T-cell (primary cell): ENCODE measurements at regions not wholly inside any gene's neighbourhood (a gene's known extent, or its start where the extent isn't known, plus 50 kb on each side); places are given as distances from the start of the nearest gene placed in this dataset.

Source experiments
- ATAC-seq, 4 experiments: fragments of 200-7000 bp in 3 of 4; fragments of 150-1000 bp in 1 of 4; cut with Tn5 transposase; replicated peaks in 1 of 4; 1 replicate in 3 of 4; 2 replicates in 1 of 4; pipeline ENCODE4 v1.10.0; 2021; ENCODE audit warnings: moderate library complexity in 3 of 4, mild to moderate bottlenecking in 2 of 4, moderate number of reproducible peaks in 1 of 4
- CTCF ChIA-PET, 2 donors: fragments of 300-600 bp; sonication (Branson Sonifier 250); formaldehyde crosslinking; loops; one replicate each; lab custom pipeline; 2022; ENCODE audit warnings: antibody characterized with exemption in 2 of 2; lab: Charles Lee
- POLR2A ChIA-PET, 2 donors: fragments of 300-600 bp; sonication (Branson Sonifier 250); formaldehyde crosslinking; loops; one replicate each; lab custom pipeline; 2022; ENCODE audit warnings: antibody characterized with exemption in 2 of 2; lab: Charles Lee
- DNase-seq, 35 experiments: peaks; one replicate each; pipeline versions ENCODE4 v3.0.0 to v3.0.0-alpha.2; 2013 to 2023
- H3K27ac ChIP-seq: one replicate; pipeline ENCODE4 v1.5.1; 2013; ENCODE audit warnings: low read length
- H3K27me3 ChIP-seq, 2 experiments: replicated peaks in 1 of 2; 1 replicate in 1 of 2; 2 replicates in 1 of 2; pipeline versions ENCODE4 v1.6.1 to v1.7.0; 2013; ENCODE audit warnings: low read length in 1 of 2, mixed read lengths in 1 of 2; ENCODE audit not compliant: control insufficient read depth in 2 of 2, insufficient read depth in 2 of 2; ENCODE audit errors: extremely low read depth in 1 of 2
- H3K36me3 ChIP-seq, 2 donors: 1 replicate in 1 of 2; 2 replicates in 1 of 2; pipeline versions ENCODE4 v1.6.1 to v1.7.0; 2013; ENCODE audit warnings: low read length in 1 of 2; ENCODE audit not compliant: control insufficient read depth in 2 of 2, insufficient read depth in 1 of 2; ENCODE audit errors: extremely low read depth in 1 of 2
- H3K4me1 ChIP-seq, 2 experiments: 1 replicate in 1 of 2; 2 replicates in 1 of 2; pipeline versions ENCODE4 v1.6.1 to v1.7.0; 2013; ENCODE audit warnings: low read length in 2 of 2, mixed read lengths in 1 of 2; ENCODE audit not compliant: insufficient read depth in 2 of 2, control insufficient read depth in 1 of 2; ENCODE audit errors: extremely low read depth in 1 of 2
- H3K4me3 ChIP-seq, 2 donors: 1 replicate in 1 of 2; 2 replicates in 1 of 2; pipeline versions ENCODE4 v1.5.1 to v1.7.0; 2013; ENCODE audit warnings: mild to moderate bottlenecking in 2 of 2, low read length in 1 of 2, moderate library complexity in 1 of 2; ENCODE audit not compliant: control insufficient read depth in 1 of 2; ENCODE audit errors: extremely low read depth in 1 of 2
- H3K9me3 ChIP-seq: 2 replicates; pipeline ENCODE4 v1.7.0; 2013
- H3K27ac Mint-ChIP-seq, 2 donors: one replicate each; pipeline ENCODE4 v1.8.0; 2020 to 2021; ENCODE audit warnings: mild to moderate bottlenecking in 2 of 2, mixed read lengths in 2 of 2
- H3K27me3 Mint-ChIP-seq, 2 donors: one replicate each; pipeline ENCODE4 v1.8.0; 2021 to 2022; ENCODE audit warnings: mixed read lengths in 2 of 2
- H3K36me3 Mint-ChIP-seq: one replicate; pipeline ENCODE4 v1.8.0; 2021; ENCODE audit warnings: mixed read lengths
- H3K4me1 Mint-ChIP-seq, 3 donors: one replicate each; pipeline ENCODE4 v1.8.0; 2020 to 2022; ENCODE audit warnings: mixed read lengths in 3 of 3, mild to moderate bottlenecking in 1 of 3
- H3K4me3 Mint-ChIP-seq, 3 donors: one replicate each; pipeline ENCODE4 v1.8.0; 2020 to 2022; ENCODE audit warnings: mild to moderate bottlenecking in 3 of 3, mixed read lengths in 3 of 3, moderate library complexity in 3 of 3
- H3K9me3 Mint-ChIP-seq, 3 donors: one replicate each; pipeline ENCODE4 v1.8.0; 2020 to 2022; ENCODE audit warnings: mixed read lengths in 3 of 3
- WGBS: methylation state at CpG from one replicate; pipeline ENCODE4 v1.1.5; 2013; ENCODE audit warnings: missing lambda C conversion rate; ENCODE audit not compliant: insufficient coverage; 5-methylcytosine and 5-hydroxymethylcytosine counted together

GRCh38 chr5:136780518-136780917 lies 415.2 kb upstream of the TRPC7 start:
- Mint-ChIP-seq H3K36me3 (no peaks in the 10 kb centered on the region), H3K9me3 (peaks cover 0 to 11% (median 5%) of the 10 kb centered on the region in 3 donors), H3K4me1 (no peaks in the 10 kb centered on the region), H3K4me3 (no peak overlapping the region), H3K27me3 (peaks cover 0 to 5% of the 10 kb centered on the region in 2 donors), H3K27ac (no peak overlapping the region)
- Histone ChIP-seq H3K9me3 (no peaks in the 10 kb centered on the region), H3K27ac (no peak overlapping the region), H3K36me3 (no peaks in the 10 kb centered on the region), H3K4me1 (no peaks in the 10 kb centered on the region), H3K4me3 (no peak overlapping the region), H3K27me3 (no peaks in the 10 kb centered on the region)
- POLR2A ChIA-PET: no interaction called here
- DNase-seq: no peak
- no peak for ATAC-seq
- CTCF ChIA-PET: no interaction called here
- no CpG with 5 or more reads among the region's 2 CpGs for WGBS

GRCh38 chr5:136776022-136776927 lies 410.9 kb upstream of the TRPC7 start:
- H3K27me3 ChIP-seq: no peaks in the 10 kb centered on the region
- H3K4me1 ChIP-seq: no peaks in the 10 kb centered on the region
- DNase-seq: no peak
- H3K9me3 ChIP-seq: no peaks in the 10 kb centered on the region
- Mint-ChIP-seq H3K9me3 (peaks cover 0 to 7% (median 0%) of the 10 kb centered on the region in 3 donors), H3K4me3 (no peak overlapping the region), H3K27ac (no peak overlapping the region), H3K4me1 (no peaks in the 10 kb centered on the region), H3K27me3 (no peaks in the 10 kb centered on the region), H3K36me3 (no peaks in the 10 kb centered on the region)
- ATAC-seq: no peak
- ChIA-PET CTCF (no interaction called here), POLR2A (no interaction called here)
- no peaks in the 10 kb centered on the region for H3K36me3 ChIP-seq
- WGBS: 39% methylated on average over 2 of the region's 4 CpGs
- H3K4me3 ChIP-seq: no peak overlapping the region
- no peak overlapping the region for H3K27ac ChIP-seq

GRCh38 chr5:136772491-136772890 lies 407.1 kb upstream of the TRPC7 start:
- Mint-ChIP-seq H3K4me3 (no peak overlapping the region), H3K4me1 (no peaks in the 10 kb centered on the region), H3K9me3 (peaks cover 0 to 7% (median 4%) of the 10 kb centered on the region in 3 donors), H3K27me3 (peaks cover 0 to 5% of the 10 kb centered on the region in 2 donors), H3K27ac (no peak overlapping the region), H3K36me3 (no peaks in the 10 kb centered on the region)
- no CpG with 5 or more reads among the region's 1 CpG for WGBS
- POLR2A ChIA-PET: no interaction called here
- ATAC-seq (no peak), DNase-seq (no peak)
- Histone ChIP-seq H3K36me3 (no peaks in the 10 kb centered on the region), H3K9me3 (no peaks in the 10 kb centered on the region), H3K4me1 (no peaks in the 10 kb centered on the region), H3K4me3 (no peak overlapping the region), H3K27ac (no peak overlapping the region), H3K27me3 (peaks cover 0 to 5% of the 10 kb centered on the region in 2 experiments)
- CTCF ChIA-PET: interaction anchor here in 1 of 2 donors (0.8 kb wide), 1 partner anchor 376 kb away, joined by 3 read pairs; no protein-coding TSS in a partner anchor

GRCh38 chr5:136769900-136770684 lies 404.7 kb upstream of the TRPC7 start:
- peak in 8 of 35 experiments; percentile 0 to 33 (median 4) for DNase-seq
- H3K27ac Mint-ChIP-seq: no peak overlapping the region
- H3K36me3 Mint-ChIP-seq: no peaks in the 10 kb centered on the region
- ChIA-PET CTCF (no interaction called here), POLR2A (no interaction called here)
- no peaks in the 10 kb centered on the region for H3K4me1 Mint-ChIP-seq
- H3K27me3 Mint-ChIP-seq: peaks cover 0 to 5% of the 10 kb centered on the region in 2 donors
- Histone ChIP-seq H3K27me3 (peaks cover 0 to 5% of the 10 kb centered on the region in 2 experiments), H3K4me3 (no peak overlapping the region), H3K4me1 (no peaks in the 10 kb centered on the region), H3K9me3 (no peaks in the 10 kb centered on the region), H3K36me3 (no peaks in the 10 kb centered on the region), H3K27ac (no peak overlapping the region)
- H3K9me3 Mint-ChIP-seq: peaks cover 0 to 4% (median 0%) of the 10 kb centered on the region in 3 donors
- 42% methylated on average over 11 of the region's 11 CpGs for WGBS
- peak in 1 of 4 experiments; percentile 37 for ATAC-seq
- no peak overlapping the region for H3K4me3 Mint-ChIP-seq

GRCh38 chr5:136769093-136769492 lies 403.7 kb upstream of the TRPC7 start:
- no peak for ATAC-seq
- WGBS: 58% methylated on average over 2 of the region's 4 CpGs
- CTCF ChIA-PET: interaction anchor here in 1 of 2 donors (0.8 kb wide), 1 partner anchor 19 kb away, joined by 3 read pairs; no protein-coding TSS in a partner anchor

GRCh38 chr5:136768457-136768856 lies 403.1 kb upstream of the TRPC7 start:
- Histone ChIP-seq H3K9me3 (no peaks in the 10 kb centered on the region), H3K4me3 (no peak overlapping the region), H3K27ac (no peak overlapping the region), H3K27me3 (peaks cover 0 to 5% of the 10 kb centered on the region in 2 experiments), H3K4me1 (no peaks in the 10 kb centered on the region), H3K36me3 (no peaks in the 10 kb centered on the region)
- H3K4me1 Mint-ChIP-seq: no peaks in the 10 kb centered on the region
- H3K9me3 Mint-ChIP-seq: peaks cover 0 to 6% (median 0%) of the 10 kb centered on the region in 3 donors
- peaks cover 0 to 5% of the 10 kb centered on the region in 2 donors for H3K27me3 Mint-ChIP-seq
- ChIA-PET POLR2A (no interaction called here), CTCF (interaction anchor here in 1 of 2 donors (0.8 kb wide), 1 partner anchor 19 kb away, joined by 3 read pairs; no protein-coding TSS in a partner anchor)
- DNase-seq: no peak
- no peak overlapping the region for H3K4me3 Mint-ChIP-seq
- 63% methylated on average over 2 of the region's 4 CpGs for WGBS
- no peaks in the 10 kb centered on the region for H3K36me3 Mint-ChIP-seq
- no peak for ATAC-seq
- H3K27ac Mint-ChIP-seq: no peak overlapping the region

More at GRCh38 chr5:136769093-136769492, 403.7 kb upstream of the TRPC7 start:
- Mint-ChIP-seq H3K4me1 (no peaks in the 10 kb centered on the region), H3K36me3 (no peaks in the 10 kb centered on the region), H3K4me3 (no peak overlapping the region), H3K27me3 (peaks cover 0 to 5% of the 10 kb centered on the region in 2 donors), H3K9me3 (peaks cover 0 to 4% (median 0%) of the 10 kb centered on the region in 3 donors), H3K27ac (no peak overlapping the region)
- Histone ChIP-seq H3K27ac (no peak overlapping the region), H3K27me3 (peaks cover 0 to 5% of the 10 kb centered on the region in 2 experiments), H3K4me1 (no peaks in the 10 kb centered on the region), H3K36me3 (no peaks in the 10 kb centered on the region), H3K9me3 (no peaks in the 10 kb centered on the region), H3K4me3 (no peak overlapping the region)
- POLR2A ChIA-PET: no interaction called here
- DNase-seq: no peak
